ENCODE measurements at regions not wholly inside any gene's neighbourhood (a gene's known extent, or its start where the extent isn't known, plus 50 kb on each side); places are given as distances from the start of the nearest gene placed in this dataset.

DNA sequence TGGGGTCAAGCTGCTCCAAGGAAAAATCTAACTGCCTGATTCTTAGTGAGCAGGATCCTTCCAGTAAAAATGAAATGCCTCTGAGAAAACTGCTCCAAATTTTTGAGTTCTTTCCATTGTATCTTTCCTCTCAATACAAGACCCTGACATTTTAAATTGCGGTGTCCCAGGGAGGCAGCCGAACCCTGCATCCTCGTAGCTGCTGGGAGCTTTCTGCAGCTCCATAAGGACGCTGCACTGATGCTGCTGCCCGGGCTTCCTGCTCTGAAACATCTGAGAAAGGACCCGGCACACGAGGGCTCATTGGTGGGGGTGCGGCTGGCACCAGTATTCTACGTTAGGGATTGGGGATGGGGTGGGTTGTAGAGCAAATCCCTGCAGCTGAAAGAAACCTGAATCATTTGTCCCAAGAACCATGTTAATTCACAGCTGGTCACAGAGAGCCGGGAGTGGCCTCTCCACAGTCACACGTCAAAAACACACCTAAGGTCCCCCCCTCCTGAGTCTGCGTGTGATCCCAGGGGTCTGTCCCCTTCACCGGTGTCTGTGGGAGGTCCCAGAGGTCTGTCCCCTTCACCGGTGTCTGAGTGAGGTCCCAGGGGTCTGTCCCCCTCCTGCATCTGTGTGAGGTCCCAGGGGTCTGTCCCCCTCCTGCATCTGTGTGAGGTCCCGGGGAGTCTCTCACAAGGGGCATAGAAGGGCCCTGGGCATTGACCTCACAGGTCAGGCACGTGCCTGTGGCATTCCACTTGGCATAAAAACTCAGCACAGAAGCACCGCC, 63.4 kb upstream of the ZNF354B start:
- TF ChIP-seq, protein P1, sequence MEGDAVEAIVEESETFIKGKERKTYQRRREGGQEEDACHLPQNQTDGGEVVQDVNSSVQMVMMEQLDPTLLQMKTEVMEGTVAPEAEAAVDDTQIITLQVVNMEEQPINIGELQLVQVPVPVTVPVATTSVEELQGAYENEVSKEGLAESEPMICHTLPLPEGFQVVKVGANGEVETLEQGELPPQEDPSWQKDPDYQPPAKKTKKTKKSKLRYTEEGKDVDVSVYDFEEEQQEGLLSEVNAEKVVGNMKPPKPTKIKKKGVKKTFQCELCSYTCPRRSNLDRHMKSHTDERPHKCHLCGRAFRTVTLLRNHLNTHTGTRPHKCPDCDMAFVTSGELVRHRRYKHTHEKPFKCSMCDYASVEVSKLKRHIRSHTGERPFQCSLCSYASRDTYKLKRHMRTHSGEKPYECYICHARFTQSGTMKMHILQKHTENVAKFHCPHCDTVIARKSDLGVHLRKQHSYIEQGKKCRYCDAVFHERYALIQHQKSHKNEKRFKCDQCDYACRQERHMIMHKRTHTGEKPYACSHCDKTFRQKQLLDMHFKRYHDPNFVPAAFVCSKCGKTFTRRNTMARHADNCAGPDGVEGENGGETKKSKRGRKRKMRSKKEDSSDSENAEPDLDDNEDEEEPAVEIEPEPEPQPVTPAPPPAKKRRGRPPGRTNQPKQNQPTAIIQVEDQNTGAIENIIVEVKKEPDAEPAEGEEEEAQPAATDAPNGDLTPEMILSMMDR (conservative IDR thresholded peaks at IDR 0.05; ENCODE audit: low read length) = no peak
- TF ChIP-seq EZH2phosphoT487 (IDR thresholded peaks at IDR 0.05; ENCODE audit: borderline replicate concordance) = no peak

All from Loucy (cell line).